Neuronal stem cell (in vitro differentiated cells): ENCODE measurements at regions not wholly inside any gene's neighbourhood (a gene's known extent, or its start where the extent isn't known, plus 50 kb on each side); places are given as distances from the start of the nearest gene placed in this dataset.

Experiments
- DNase-seq: peaks from one replicate; pipeline ENCODE4 v3.0.0-alpha.2; 2013; ENCODE audit warnings: low spot score
- H2AFZ ChIP-seq: one replicate; pipeline ENCODE4 v1.6.1; 2013; ENCODE audit warnings: mild to moderate bottlenecking, low read length, inconsistent platforms
- H2AK5ac ChIP-seq: 2 replicates; pipeline ENCODE4 v1.6.1; 2013; ENCODE audit warnings: low read depth, mild to moderate bottlenecking, inconsistent platforms, low read length, moderate library complexity, mixed read lengths
- H2BK120ac ChIP-seq: 2 replicates; pipeline ENCODE4 v1.6.1; 2013; ENCODE audit warnings: low read depth, mild to moderate bottlenecking, inconsistent platforms, low read length, moderate library complexity, mixed read lengths
- H2BK12ac ChIP-seq: one replicate; pipeline ENCODE4 v1.6.1; 2013; ENCODE audit warnings: low read length, inconsistent platforms
- H2BK15ac ChIP-seq: 2 replicates; pipeline ENCODE4 v1.6.1; 2013; ENCODE audit warnings: mild to moderate bottlenecking, low read length, inconsistent platforms, mixed read lengths
- H2BK5ac ChIP-seq: one replicate; pipeline ENCODE4 v1.6.1; 2013; ENCODE audit warnings: inconsistent platforms, mild to moderate bottlenecking, low read length, moderate library complexity
- H3K14ac ChIP-seq: one replicate; pipeline ENCODE4 v1.6.1; 2013; ENCODE audit warnings: low read length, inconsistent platforms
- H3K18ac ChIP-seq: 2 replicates; pipeline ENCODE4 v1.6.1; 2013; ENCODE audit warnings: low read length, inconsistent platforms
- H3K23ac ChIP-seq: 2 replicates; pipeline ENCODE4 v1.6.1; 2013; ENCODE audit warnings: low read depth, mild to moderate bottlenecking, mixed read lengths, low read length, inconsistent platforms; ENCODE audit not compliant: poor library complexity
- H3K27ac ChIP-seq: replicated peaks from 3 replicates; pipeline ENCODE4 v1.5.1; 2013; ENCODE audit warnings: low read length, inconsistent platforms
- H3K27me3 ChIP-seq, 3 experiments: 2 replicates each; pipeline ENCODE4 v1.6.1; 2013; ENCODE audit warnings: low read length in 3 of 3, mild to moderate bottlenecking in 2 of 3, inconsistent platforms in 1 of 3, low read depth in 1 of 3, mixed read lengths in 1 of 3, moderate library complexity in 1 of 3; ENCODE audit not compliant: control insufficient read depth in 3 of 3, insufficient read depth in 3 of 3
- H3K36me3 ChIP-seq, 2 donors: replicated peaks in 1 of 2; 2 replicates each; pipeline ENCODE4 v1.6.1; 2013; ENCODE audit warnings: low read length in 2 of 2; ENCODE audit not compliant: control insufficient read depth in 2 of 2, insufficient read depth in 2 of 2
- H3K4ac ChIP-seq: 2 replicates; pipeline ENCODE4 v1.6.1; 2013; ENCODE audit warnings: inconsistent platforms, mild to moderate bottlenecking, low read length, moderate library complexity
- H3K4me1 ChIP-seq, 2 donors: 1 replicate in 1 of 2; 2 replicates in 1 of 2; pipeline ENCODE4 v1.6.1; 2013; ENCODE audit warnings: low read length in 2 of 2, low read depth in 1 of 2; ENCODE audit not compliant: control insufficient read depth in 2 of 2, insufficient read depth in 1 of 2
- H3K4me2 ChIP-seq: one replicate; pipeline ENCODE4 v1.6.1; 2013; ENCODE audit warnings: mild to moderate bottlenecking, low read length, inconsistent platforms; ENCODE audit not compliant: insufficient read depth, poor library complexity, severe bottlenecking
- H3K4me3 ChIP-seq, 2 donors: 2 replicates each; pipeline ENCODE4 v1.5.1; 2013; ENCODE audit warnings: low read length in 2 of 2, mild to moderate bottlenecking in 2 of 2, inconsistent platforms in 1 of 2, moderate library complexity in 1 of 2
- H3K79me1 ChIP-seq: one replicate; pipeline ENCODE4 v1.6.1; 2013; ENCODE audit warnings: low read depth, mild to moderate bottlenecking, inconsistent platforms, low read length, moderate library complexity
- H3K9ac ChIP-seq: one replicate; pipeline ENCODE4 v1.6.1; 2013; ENCODE audit warnings: mild to moderate bottlenecking, low read depth, low read length, inconsistent platforms; ENCODE audit not compliant: poor library complexity
- H3K9me3 ChIP-seq, 2 donors: replicated peaks in 1 of 2; 2 replicates each; pipeline versions ENCODE3 to v1.6.1; 2013; ENCODE audit warnings: low read length in 2 of 2, mild to moderate bottlenecking in 2 of 2, inconsistent platforms in 1 of 2, low read depth in 1 of 2, mixed read lengths in 1 of 2, moderate library complexity in 1 of 2; ENCODE audit not compliant: control insufficient read depth in 2 of 2, insufficient read depth in 1 of 2
- H4K8ac ChIP-seq: one replicate; pipeline ENCODE4 v1.6.1; 2013; ENCODE audit warnings: low read depth, mild to moderate bottlenecking, inconsistent platforms, low read length, moderate library complexity
- H4K91ac ChIP-seq: one replicate; pipeline ENCODE4 v1.6.1; 2013; ENCODE audit warnings: low read length, low read depth, mild to moderate bottlenecking, inconsistent platforms; ENCODE audit not compliant: poor library complexity
- WGBS, 2 donors: extraction: QIAGEN DNeasy Blood & Tissue Kit; methylation state at CpG; one replicate each; pipeline ENCODE4 v1.1.7; 2013; ENCODE audit warnings: missing lambda C conversion rate in 2 of 2, mixed read lengths in 1 of 2; ENCODE audit not compliant: insufficient read length in 2 of 2, insufficient replicate concordance in 1 of 2; ENCODE audit errors: extremely low coverage in 2 of 2; 5-methylcytosine and 5-hydroxymethylcytosine counted together

GRCh38 chr5:115461506-115462290, 82.9 kb downstream of the FEM1C start:
- no peaks in the 10 kb centered on the region for H3K27me3 ChIP-seq
- H3K9me3 ChIP-seq = no peaks in the 10 kb centered on the region
- H3K23ac ChIP-seq = no peak overlapping the region
- H3K4me2 ChIP-seq = no peak overlapping the region
- H2BK5ac ChIP-seq = no peak overlapping the region
- H4K8ac ChIP-seq = no peak overlapping the region
- no peak overlapping the region for H4K91ac ChIP-seq
- H3K14ac ChIP-seq = no peak overlapping the region
- H3K4ac ChIP-seq = no peak overlapping the region
- no peak overlapping the region for H2BK120ac ChIP-seq
- no peak overlapping the region for H3K27ac ChIP-seq
- DNase-seq = no peak
- no peak overlapping the region for H2AK5ac ChIP-seq
- no peaks in the 10 kb centered on the region for H3K79me1 ChIP-seq
- no peaks in the 10 kb centered on the region for H3K36me3 ChIP-seq
- H2BK15ac ChIP-seq = no peak overlapping the region
- peaks cover 3 to 6% of the 10 kb centered on the region in 2 donors for H3K4me1 ChIP-seq
- H3K4me3 ChIP-seq = no peak overlapping the region
- no peak overlapping the region for H2BK12ac ChIP-seq
- H3K18ac ChIP-seq = no peak overlapping the region
- H3K9ac ChIP-seq = no peak overlapping the region
- no peak overlapping the region for H2AFZ ChIP-seq

- Histone ChIP-seq H2BK120ac (no peak overlapping the region), H3K79me1 (no peaks in the 10 kb centered on the region), H3K4me1 (peaks cover 3 to 6% of the 10 kb centered on the region in 2 donors), H3K4me3 (no peak overlapping the region), H4K8ac (no peak overlapping the region), H3K9me3 (no peaks in the 10 kb centered on the region), H3K27ac (no peak overlapping the region), H3K4ac (no peak overlapping the region), H3K14ac (no peak overlapping the region), H3K4me2 (no peak overlapping the region), H3K23ac (no peak overlapping the region), H3K18ac (no peak overlapping the region), H2AK5ac (no peak overlapping the region), H3K36me3 (no peaks in the 10 kb centered on the region), H3K27me3 (no peaks in the 10 kb centered on the region), H2BK15ac (no peak overlapping the region), H3K9ac (no peak overlapping the region), H2AFZ (no peak overlapping the region), H2BK12ac (no peak overlapping the region), H4K91ac (no peak overlapping the region), H2BK5ac (no peak overlapping the region)
- no CpG with 5 or more reads among the region's 4 CpGs for WGBS, 2 donors
- no peak for DNase-seq
These were observed 83.5 kb downstream of the FEM1C start for GRCh38 chr5:115461093-115461492.

GRCh38 chr5:115460472-115460871, 84.1 kb downstream of the FEM1C start:
- Histone ChIP-seq H2BK120ac (no peak overlapping the region), H4K91ac (no peak overlapping the region), H3K4ac (no peak overlapping the region), H3K36me3 (no peaks in the 10 kb centered on the region), H3K79me1 (no peaks in the 10 kb centered on the region), H3K27me3 (no peaks in the 10 kb centered on the region), H2AK5ac (no peak overlapping the region), H2BK12ac (no peak overlapping the region), H3K14ac (no peak overlapping the region), H3K27ac (no peak overlapping the region), H2BK15ac (no peak overlapping the region), H3K4me2 (no peak overlapping the region), H3K9ac (no peak overlapping the region), H3K4me3 (no peak overlapping the region), H2BK5ac (no peak overlapping the region), H3K4me1 (peaks cover 3 to 6% of the 10 kb centered on the region in 2 donors), H3K18ac (no peak overlapping the region), H3K9me3 (no peaks in the 10 kb centered on the region), H4K8ac (no peak overlapping the region), H2AFZ (no peak overlapping the region), H3K23ac (no peak overlapping the region)
- DNase-seq = no peak
- no CpG with 5 or more reads among the region's 2 CpGs for WGBS, 2 donors

- no CpG with 5 or more reads among the region's 1 CpG for WGBS, 2 donors
- H3K27me3 ChIP-seq = no peaks in the 10 kb centered on the region
- H3K36me3 ChIP-seq = no peaks in the 10 kb centered on the region
- no peak overlapping the region for H3K9ac ChIP-seq
- H3K4me1 ChIP-seq = peaks cover 3 to 6% of the 10 kb centered on the region in 2 donors
- H3K79me1 ChIP-seq = no peaks in the 10 kb centered on the region
- no peak overlapping the region for H3K23ac ChIP-seq
- DNase-seq = no peak
- H3K27ac ChIP-seq = no peak overlapping the region
- H3K14ac ChIP-seq = no peak overlapping the region
- no peak overlapping the region for H2AK5ac ChIP-seq
- no peak overlapping the region for H3K4me3 ChIP-seq
- no peak overlapping the region for H4K91ac ChIP-seq
- H2BK12ac ChIP-seq = no peak overlapping the region
- no peak overlapping the region for H2BK120ac ChIP-seq
- no peak overlapping the region for H3K18ac ChIP-seq
- no peak overlapping the region for H2BK15ac ChIP-seq
- H3K9me3 ChIP-seq = no peaks in the 10 kb centered on the region
- H3K4ac ChIP-seq = no peak overlapping the region
- no peak overlapping the region for H2AFZ ChIP-seq
- H2BK5ac ChIP-seq = no peak overlapping the region
- no peak overlapping the region for H4K8ac ChIP-seq
- no peak overlapping the region for H3K4me2 ChIP-seq
These were observed 84.7 kb downstream of the FEM1C start for GRCh38 chr5:115459855-115460341.
